WTC11 (cell line): ENCODE measurements at regions not wholly inside any gene's neighbourhood (a gene's known extent, or its start where the extent isn't known, plus 50 kb on each side); places are given as distances from the start of the nearest gene placed in this dataset.

ENCODE experiments used
- ATAC-seq: fragments of 200-7000 bp; cut with Tn5 transposase; 2 replicates; pipeline ENCODE4 v1.10.0; 2021; ENCODE audit warnings: mild to moderate bottlenecking, moderate library complexity
- CTCF ChIA-PET: fragments of 300-600 bp; sonication (Branson Sonifier 250); formaldehyde crosslinking; loops from one replicate; lab custom pipeline; 2021; ENCODE audit warnings: antibody characterized with exemption; lab: Charles Lee
- POLR2A ChIA-PET: fragments of 350-600 bp; sonication (Branson Sonifier 250); formaldehyde crosslinking; loops from one replicate; lab custom pipeline; 2021; ENCODE audit warnings: antibody characterized with exemption; lab: Charles Lee
- DNase-seq: peaks from one replicate; pipeline ENCODE4 v3.0.0; 2021; ENCODE audit warnings: low spot score
- H3K27ac Mint-ChIP-seq: 2 replicates; pipeline ENCODE4 v1.8.0; 2021; ENCODE audit warnings: mixed read lengths
- H3K27me3 Mint-ChIP-seq: 2 replicates; pipeline ENCODE4 v1.8.0; 2021; ENCODE audit warnings: low read depth, mild to moderate bottlenecking, moderate library complexity, mixed read lengths
- H3K36me3 Mint-ChIP-seq: 2 replicates; pipeline ENCODE4 v1.8.0; 2021; ENCODE audit warnings: mixed read lengths
- H3K4me1 Mint-ChIP-seq: 2 replicates; pipeline ENCODE4 v1.8.0; 2022; ENCODE audit warnings: mixed read lengths
- H3K4me3 Mint-ChIP-seq: 2 replicates; pipeline ENCODE4 v1.8.0; 2021; ENCODE audit warnings: mild to moderate bottlenecking, moderate library complexity, mixed read lengths
- H3K9me3 Mint-ChIP-seq: 2 replicates; pipeline ENCODE4 v1.8.0; 2021; ENCODE audit warnings: mixed read lengths
- AR ChIP-seq: fragments of 250-450 bp; sonication (Bioruptor Pico); IDR thresholded peaks from 2 replicates; pipeline ENCODE4 v1.9.0; 2021; ENCODE audit warnings: mild to moderate bottlenecking
- ARID4B ChIP-seq: sonication (generic); formaldehyde crosslinking; IDR thresholded peaks from 2 replicates; pipeline ENCODE4 v1.8.0; 2023; ENCODE audit warnings: missing genetic modification reagents, mild to moderate bottlenecking, borderline replicate concordance
- ATF2 ChIP-seq: sonication (generic); formaldehyde crosslinking; IDR thresholded peaks from 2 replicates; pipeline ENCODE4 v1.8.1; 2022; ENCODE audit warnings: low read depth, missing genetic modification reagents, borderline replicate concordance
- ATF3 ChIP-seq: sonication (generic); formaldehyde crosslinking; conservative IDR thresholded peaks from 2 replicates; pipeline ENCODE4 v1.8.1; 2022; ENCODE audit warnings: mild to moderate bottlenecking, missing genetic modification reagents
- CBFB ChIP-seq: sonication (generic); formaldehyde crosslinking; IDR thresholded peaks from 2 replicates; pipeline ENCODE4 v1.8.1; 2022; ENCODE audit warnings: mild to moderate bottlenecking, low read depth, missing genetic modification reagents
- CREB1 ChIP-seq: sonication (generic); formaldehyde crosslinking; IDR thresholded peaks from 2 replicates; pipeline ENCODE4 v1.8.0; 2023; ENCODE audit warnings: mild to moderate bottlenecking, missing genetic modification reagents
- ELF4 ChIP-seq: sonication (generic); formaldehyde crosslinking; IDR thresholded peaks from 2 replicates; pipeline ENCODE4 v1.8.1; 2022; ENCODE audit warnings: low read depth, mild to moderate bottlenecking, moderate library complexity, missing genetic modification reagents
- ERG ChIP-seq: fragments of 250-450 bp; sonication (Bioruptor Pico); IDR thresholded peaks from 2 replicates; pipeline ENCODE4 v1.8.0; 2021; ENCODE audit warnings: mild to moderate bottlenecking
- FOXP4 ChIP-seq: sonication (generic); formaldehyde crosslinking; IDR thresholded peaks from 2 replicates; pipeline ENCODE4 v1.8.0; 2022; ENCODE audit warnings: mild to moderate bottlenecking, missing genetic modification reagents
- HMGA2 ChIP-seq: fragments of 250-450 bp; sonication (Bioruptor Pico); IDR thresholded peaks from 2 replicates; pipeline ENCODE4 v1.4.0; 2021; ENCODE audit warnings: mild to moderate bottlenecking, moderate library complexity
- KAT7 ChIP-seq: sonication (generic); formaldehyde crosslinking; IDR thresholded peaks from 2 replicates; pipeline ENCODE4 v1.8.1; 2023; ENCODE audit warnings: missing genetic modification reagents, mild to moderate bottlenecking, borderline replicate concordance
- MYBL2 ChIP-seq: sonication (generic); formaldehyde crosslinking; IDR thresholded peaks from 2 replicates; pipeline ENCODE4 v1.8.1; 2023; ENCODE audit warnings: mild to moderate bottlenecking, moderate library complexity, missing genetic modification reagents
- NFYB ChIP-seq: sonication (generic); formaldehyde crosslinking; conservative IDR thresholded peaks from 2 replicates; pipeline ENCODE4 v1.8.0; 2022; ENCODE audit warnings: low read depth, missing genetic modification reagents
- SMAD4 ChIP-seq: sonication (generic); formaldehyde crosslinking; IDR thresholded peaks from 2 replicates; pipeline ENCODE4 v1.8.0; 2022; ENCODE audit warnings: mild to moderate bottlenecking, missing genetic modification reagents
- SP1 ChIP-seq: sonication (generic); formaldehyde crosslinking; conservative IDR thresholded peaks from 2 replicates; pipeline ENCODE4 v1.8.1; 2022; ENCODE audit warnings: missing genetic modification reagents
- TEAD4 ChIP-seq: sonication (generic); formaldehyde crosslinking; IDR thresholded peaks from 2 replicates; pipeline ENCODE4 v1.8.0; 2022; ENCODE audit warnings: mild to moderate bottlenecking, missing genetic modification reagents
- ZNF219 ChIP-seq: sonication (generic); formaldehyde crosslinking; IDR thresholded peaks from 2 replicates; pipeline ENCODE4 v1.8.0; 2023; ENCODE audit warnings: missing genetic modification reagents, mild to moderate bottlenecking, borderline replicate concordance
- ZNF263 ChIP-seq: sonication (generic); formaldehyde crosslinking; IDR thresholded peaks from 2 replicates; pipeline ENCODE4 v1.8.1; 2022; ENCODE audit warnings: low read depth, mild to moderate bottlenecking, moderate library complexity, missing genetic modification reagents
- ZNF396 ChIP-seq: fragments of 250-450 bp; sonication (Bioruptor Pico); IDR thresholded peaks from 2 replicates; pipeline ENCODE4 v1.8.0; 2021; ENCODE audit warnings: mild to moderate bottlenecking, moderate library complexity, borderline replicate concordance

- Mint-ChIP-seq H3K27ac (no peak overlapping the region), H3K36me3 (no peaks in the 10 kb centered on the region), H3K4me1 (peaks cover 8% of the 10 kb centered on the region), H3K9me3 (peaks cover 6% of the 10 kb centered on the region), H3K4me3 (no peak overlapping the region), H3K27me3 (no peaks in the 10 kb centered on the region)
- no peak for DNase-seq
- ChIA-PET POLR2A (no interaction called here), CTCF (no interaction called here)
- ATAC-seq: no peak
- TF ChIP-seq ZNF396: no peak
- TF ChIP-seq ERG (CRISPR knock-in tag): no peak
- no peak for TF ChIP-seq ARID4B (CRISPR knock-in tag)
- TF ChIP-seq CREB1 (CRISPR knock-in tag): no peak
- no peak for TF ChIP-seq FOXP4 (CRISPR knock-in tag)
- no peak for TF ChIP-seq KAT7 (CRISPR knock-in tag)
- no peak for TF ChIP-seq ZNF263
- no peak for TF ChIP-seq MYBL2
- TF ChIP-seq ATF2 (CRISPR knock-in tag): no peak
These were observed 296.9 kb upstream of the AGTR1 start for GRCh38 chr3:148400754-148401153.

GRCh38 chr3:148408667-148409066 is 289.0 kb upstream of the AGTR1 start:
- peaks cover 49% of the 10 kb centered on the region for H3K9me3 Mint-ChIP-seq
- no peak for DNase-seq
- H3K36me3 Mint-ChIP-seq: peaks cover 42% of the 10 kb centered on the region
- H3K27me3 Mint-ChIP-seq: 0 out of 2 replicates have a peak, but pooled peaks cover 2% of the 10 kb centered on the region
- CTCF ChIA-PET: interaction anchor here (1.0 to 1.2 kb wide), 2 partner anchors 12 to 29 kb away, joined by 3 read pairs; no protein-coding TSS in a partner anchor
- peak; percentile 32; the same call in 1 of the 2 replicates for ATAC-seq
- H3K27ac Mint-ChIP-seq: no peak overlapping the region
- H3K4me3 Mint-ChIP-seq: no peak overlapping the region
- H3K4me1 Mint-ChIP-seq: peaks cover 23% of the 10 kb centered on the region
- POLR2A ChIA-PET: no interaction called here
- no peak for TF ChIP-seq SP1 (CRISPR knock-in tag)
- TF ChIP-seq CREB1 (CRISPR knock-in tag): no peak
- TF ChIP-seq ATF3 (CRISPR knock-in tag): no peak
- TF ChIP-seq AR: no peak
- TF ChIP-seq HMGA2 (CRISPR knock-in tag): no peak
- no peak for TF ChIP-seq ELF4 (CRISPR knock-in tag)
- TF ChIP-seq ZNF263: no peak
- TF ChIP-seq ZNF219: no peak
- TF ChIP-seq KAT7 (CRISPR knock-in tag): no peak
- TF ChIP-seq TEAD4 (CRISPR knock-in tag): no peak
- TF ChIP-seq SMAD4 (CRISPR knock-in tag): no peak
- no peak for TF ChIP-seq CBFB
- no peak for TF ChIP-seq NFYB (CRISPR knock-in tag)
- TF ChIP-seq ERG (CRISPR knock-in tag): no peak
